Prostate gland (tissue), 2 donors: ENCODE measurements at regions not wholly inside any gene's neighbourhood (a gene's known extent, or its start where the extent isn't known, plus 50 kb on each side); places are given as distances from the start of the nearest gene placed in this dataset.

Experiments used
- POLR2A ChIP-seq: fragments of 450-650 bp; IDR thresholded peaks from one replicate; pipeline ENCODE4 v1.6.1; 2016; ENCODE audit warnings: antibody characterized with exemption, mild to moderate bottlenecking
- TF ChIP-seq, protein P1 (sequence below), 4 experiments: fragments of 200-600 bp in 2 of 4; fragments of 450-650 bp in 2 of 4; sonication (generic) in 2 of 4; IDR thresholded peaks; 1 replicate in 3 of 4; 2 replicates in 1 of 4; pipeline ENCODE4 v1.5.1; 2016 to 2019; ENCODE audit warnings: antibody characterized with exemption in 4 of 4, mild to moderate bottlenecking in 2 of 4, moderate library complexity in 2 of 4

DNA sequence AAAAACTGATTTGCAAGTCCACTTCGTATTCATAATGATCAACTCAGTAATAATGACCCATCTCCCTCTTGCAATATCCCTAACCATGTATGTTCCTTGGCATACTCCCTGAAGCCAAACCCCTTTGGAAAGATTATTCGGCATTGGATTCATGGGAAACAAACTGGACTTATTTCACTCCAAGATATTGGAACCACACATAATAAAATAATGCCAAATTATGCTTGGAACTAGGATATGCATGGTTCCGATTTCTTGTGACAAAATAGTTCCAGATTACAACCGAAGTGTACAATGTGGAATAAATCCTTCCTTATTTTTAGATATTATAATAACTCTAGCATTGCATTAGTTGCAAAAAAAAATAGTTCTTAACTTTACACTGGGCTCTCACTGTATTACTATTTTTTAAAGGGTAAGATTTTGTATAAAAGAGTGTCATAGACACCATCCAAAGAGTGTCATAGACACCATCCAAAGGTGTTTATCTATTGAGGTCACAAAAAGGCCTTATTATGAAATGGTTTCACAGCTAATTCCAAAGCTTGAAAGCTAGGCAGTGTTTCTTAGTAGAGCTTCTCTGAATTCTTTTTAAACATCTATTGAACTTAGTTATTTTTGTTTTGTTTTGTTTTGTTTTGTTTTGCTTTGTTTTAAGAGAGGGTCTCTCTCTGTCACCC is 410.9 kb upstream of the JARID2 start:
- TF ChIP-seq, protein P1, sequence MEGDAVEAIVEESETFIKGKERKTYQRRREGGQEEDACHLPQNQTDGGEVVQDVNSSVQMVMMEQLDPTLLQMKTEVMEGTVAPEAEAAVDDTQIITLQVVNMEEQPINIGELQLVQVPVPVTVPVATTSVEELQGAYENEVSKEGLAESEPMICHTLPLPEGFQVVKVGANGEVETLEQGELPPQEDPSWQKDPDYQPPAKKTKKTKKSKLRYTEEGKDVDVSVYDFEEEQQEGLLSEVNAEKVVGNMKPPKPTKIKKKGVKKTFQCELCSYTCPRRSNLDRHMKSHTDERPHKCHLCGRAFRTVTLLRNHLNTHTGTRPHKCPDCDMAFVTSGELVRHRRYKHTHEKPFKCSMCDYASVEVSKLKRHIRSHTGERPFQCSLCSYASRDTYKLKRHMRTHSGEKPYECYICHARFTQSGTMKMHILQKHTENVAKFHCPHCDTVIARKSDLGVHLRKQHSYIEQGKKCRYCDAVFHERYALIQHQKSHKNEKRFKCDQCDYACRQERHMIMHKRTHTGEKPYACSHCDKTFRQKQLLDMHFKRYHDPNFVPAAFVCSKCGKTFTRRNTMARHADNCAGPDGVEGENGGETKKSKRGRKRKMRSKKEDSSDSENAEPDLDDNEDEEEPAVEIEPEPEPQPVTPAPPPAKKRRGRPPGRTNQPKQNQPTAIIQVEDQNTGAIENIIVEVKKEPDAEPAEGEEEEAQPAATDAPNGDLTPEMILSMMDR (IDR thresholded peaks at IDR 0.05): no peak
- TF ChIP-seq POLR2A: no peak
